NT2/D1 (cell line): ENCODE measurements at regions not wholly inside any gene's neighbourhood (a gene's known extent, or its start where the extent isn't known, plus 50 kb on each side); places are given as distances from the start of the nearest gene placed in this dataset.
"Not testable (repeated sequence)": the region's sequence is repeated elsewhere in the genome, so short reads cannot be mapped to it uniquely, and the experiment has no call there.

Experiments
- DNase-seq: peaks from one replicate; pipeline ENCODE4 v3.0.0-alpha.2; 2011; ENCODE audit warnings: low read depth, low spot score
- H3K27me3 ChIP-seq: 2 replicates; pipeline ENCODE4 v1.6.0; 2011; ENCODE audit warnings: mild to moderate bottlenecking; ENCODE audit not compliant: insufficient read length, insufficient read depth
- H3K36me3 ChIP-seq: 2 replicates; pipeline ENCODE4 v1.6.1; 2011; ENCODE audit warnings: mild to moderate bottlenecking, low read length, mixed read lengths; ENCODE audit not compliant: insufficient read depth, insufficient read length
- H3K4me1 ChIP-seq: 2 replicates; pipeline ENCODE4 v1.5.1; 2011; ENCODE audit not compliant: insufficient read depth, insufficient read length
- H3K4me3 ChIP-seq: 2 replicates; pipeline ENCODE4 v1.5.1; 2011; ENCODE audit warnings: low read depth; ENCODE audit not compliant: insufficient read length
- H3K9ac ChIP-seq: 2 replicates; pipeline ENCODE4 v1.6.0; 2011; ENCODE audit warnings: low read depth; ENCODE audit not compliant: insufficient read length
- H3K9me3 ChIP-seq: 2 replicates; pipeline ENCODE4 v1.5.1; 2011; ENCODE audit warnings: mild to moderate bottlenecking, low read length; ENCODE audit not compliant: insufficient read depth
- SUZ12 ChIP-seq: IDR thresholded peaks from 2 replicates; pipeline ENCODE4 v1.6.1; 2011; ENCODE audit not compliant: insufficient read length, insufficient read depth; ENCODE audit errors: extremely low read depth
- YY1 ChIP-seq: IDR thresholded peaks from 2 replicates; pipeline ENCODE4 v1.6.1; 2011; ENCODE audit not compliant: insufficient read length, insufficient read depth
- ZNF274 ChIP-seq: IDR thresholded peaks from 2 replicates; pipeline ENCODE4 v1.6.1; 2011; ENCODE audit warnings: mild to moderate bottlenecking, low read depth, low read length

DNA sequence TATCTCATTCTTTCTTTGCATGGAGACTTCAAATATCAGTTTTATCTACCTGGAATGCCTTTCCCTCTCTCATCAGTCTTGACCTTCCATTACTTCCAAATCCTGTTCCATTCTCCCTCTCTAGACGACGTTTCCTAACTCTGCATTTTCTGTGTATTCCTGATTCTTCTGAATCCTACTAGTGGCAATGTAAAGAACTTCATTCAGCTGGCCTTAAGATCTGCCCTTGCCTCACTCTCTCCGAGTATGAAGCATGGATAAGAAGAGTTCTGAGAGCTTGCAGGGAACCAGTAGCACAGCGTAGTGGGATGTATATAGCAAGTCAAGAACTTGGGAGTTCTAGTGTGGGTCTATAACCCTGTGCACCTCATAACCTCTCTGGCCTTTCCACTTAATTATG is 68.5 kb upstream of the HOXC13 start:
- H3K4me1 ChIP-seq: peaks cover 7% of the 10 kb centered on the region
- DNase-seq: no peak
- TF ChIP-seq SUZ12 (no peak), ZNF274 (no peak), YY1 (no peak)
- H3K36me3 ChIP-seq: no peaks in the 10 kb centered on the region
- H3K4me3 ChIP-seq: no peak overlapping the region
- no peaks in the 10 kb centered on the region for H3K9me3 ChIP-seq
- H3K9ac ChIP-seq: no peak overlapping the region
- no peaks in the 10 kb centered on the region for H3K27me3 ChIP-seq

DNA sequence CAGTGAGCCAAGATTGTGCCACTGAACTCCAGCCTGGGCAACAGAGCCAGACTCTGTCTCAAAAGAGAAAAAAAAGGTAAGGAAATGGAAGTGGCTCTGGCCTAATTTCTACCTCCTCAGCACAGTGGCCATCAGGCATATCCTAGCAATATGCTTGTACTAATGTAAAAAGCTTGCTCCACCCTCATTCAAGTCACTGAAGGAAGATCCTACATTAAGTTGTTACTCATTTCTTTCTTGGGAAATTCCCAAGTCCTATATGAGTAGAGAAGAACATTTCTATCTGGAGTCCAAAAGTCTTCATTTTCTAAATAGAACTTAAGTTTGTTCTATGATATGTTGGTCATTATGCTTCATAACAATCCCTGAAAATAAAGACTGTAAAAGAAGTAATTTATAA is 67.3 kb upstream of the HOXC13 start:
- Histone ChIP-seq H3K9ac (no peak overlapping the region), H3K36me3 (no peaks in the 10 kb centered on the region), H3K27me3 (no peaks in the 10 kb centered on the region), H3K9me3 (no peaks in the 10 kb centered on the region), H3K4me3 (no peak overlapping the region), H3K4me1 (peaks cover 7% of the 10 kb centered on the region)
- no peak for DNase-seq
- TF ChIP-seq YY1: no peak
- TF ChIP-seq ZNF274: no peak
- no peak for TF ChIP-seq SUZ12

DNA sequence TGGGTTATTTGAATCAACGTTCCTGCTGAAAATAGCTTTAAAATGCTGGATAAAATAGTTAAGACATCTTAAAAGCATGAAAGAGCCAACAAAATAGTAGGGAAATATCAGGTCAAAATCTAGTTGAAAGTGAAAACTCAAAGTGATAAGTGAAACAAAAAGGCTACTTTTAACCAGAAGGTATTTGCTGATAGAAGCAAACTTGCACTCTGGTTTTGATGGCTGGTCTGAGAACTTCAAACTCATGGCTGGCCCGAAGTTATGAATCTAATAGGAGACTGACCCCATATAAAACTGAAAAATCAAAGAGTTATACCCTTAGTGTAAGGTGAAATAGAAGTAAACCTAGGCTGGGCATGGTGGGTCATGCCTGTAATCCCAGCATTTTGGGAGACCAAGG is 66.3 kb upstream of the HOXC13 start:
- TF ChIP-seq YY1 (no peak), ZNF274 (no peak)
- H3K9ac ChIP-seq: no peak overlapping the region
- H3K9me3 ChIP-seq: no peaks in the 10 kb centered on the region
- no peak for DNase-seq
- H3K27me3 ChIP-seq: no peaks in the 10 kb centered on the region
- peaks cover 5% of the 10 kb centered on the region for H3K4me1 ChIP-seq
- no peak overlapping the region for H3K4me3 ChIP-seq
- no peaks in the 10 kb centered on the region for H3K36me3 ChIP-seq

DNA sequence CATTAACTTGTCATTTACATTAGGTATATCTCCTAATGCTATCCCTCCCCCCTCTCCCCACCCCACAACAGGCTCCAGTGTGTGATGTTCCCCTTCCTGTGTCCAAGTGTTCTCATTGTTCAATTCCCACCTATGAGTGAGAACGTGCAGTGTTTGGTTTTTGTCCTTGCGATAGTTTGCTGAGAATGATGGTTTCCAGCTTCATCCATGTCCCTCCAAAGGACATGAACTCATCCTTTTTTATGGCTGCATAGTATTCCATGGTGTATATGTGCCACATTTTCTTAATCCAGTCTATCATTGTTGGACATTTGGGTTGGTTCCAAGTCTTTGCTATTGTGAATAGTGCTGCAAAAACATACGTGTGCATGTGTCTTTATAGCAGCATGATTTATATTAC is 60.7 kb upstream of the HOXC13 start:
- DNase-seq, H3K9me3 ChIP-seq, H3K36me3 ChIP-seq, H3K9ac ChIP-seq, H3K27me3 ChIP-seq, H3K4me1 ChIP-seq, H3K4me3 ChIP-seq: not testable (repeated sequence)

DNA sequence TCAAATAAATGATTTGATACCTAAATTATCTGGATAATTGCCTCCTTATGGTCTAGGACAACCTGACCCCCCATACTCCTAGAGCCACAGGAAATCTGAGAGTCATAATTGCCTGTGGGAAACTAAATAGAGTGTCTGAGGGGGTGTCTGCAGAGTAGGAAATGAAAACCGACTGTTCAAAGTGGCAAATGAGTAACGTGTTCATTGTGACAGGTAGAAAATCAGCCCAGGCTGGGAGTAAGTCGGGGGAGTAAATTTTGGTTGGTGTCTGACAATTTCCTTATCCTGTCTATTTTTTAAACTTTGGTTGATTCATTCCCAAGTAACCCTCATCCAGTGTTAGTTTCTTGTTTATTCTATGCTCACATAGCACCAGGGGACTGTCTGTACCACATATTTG is 51.6 kb upstream of the HOXC13 start:
- no peak for DNase-seq
- Histone ChIP-seq H3K9me3 (no peaks in the 10 kb centered on the region), H3K4me3 (no peak overlapping the region), H3K4me1 (no peaks in the 10 kb centered on the region), H3K27me3 (no peaks in the 10 kb centered on the region), H3K36me3 (no peaks in the 10 kb centered on the region), H3K9ac (no peak overlapping the region)
- TF ChIP-seq ZNF274 (no peak), YY1 (no peak), SUZ12 (no peak)

DNA sequence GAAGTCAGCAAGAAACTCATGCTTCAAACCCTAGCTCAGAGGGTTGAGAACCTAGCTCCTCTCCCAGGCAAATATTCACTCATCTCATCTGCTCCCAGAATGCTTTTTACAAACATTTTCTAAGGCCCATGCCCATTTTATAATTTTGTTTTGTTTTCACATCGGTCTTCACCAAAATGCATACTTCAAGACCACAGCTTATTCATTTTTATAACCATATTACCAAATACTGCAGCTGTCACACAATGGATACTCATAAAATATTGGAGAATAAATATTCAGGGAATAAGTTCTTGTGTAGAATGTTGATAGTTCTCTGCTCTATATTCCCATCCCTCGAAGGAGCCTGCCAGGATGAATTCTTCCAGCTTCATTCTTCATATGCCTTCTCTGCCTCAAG is 50.8 kb upstream of the HOXC13 start:
- Histone ChIP-seq H3K36me3 (no peaks in the 10 kb centered on the region), H3K9me3 (no peaks in the 10 kb centered on the region), H3K9ac (no peak overlapping the region), H3K4me1 (no peaks in the 10 kb centered on the region), H3K4me3 (no peak overlapping the region), H3K27me3 (no peaks in the 10 kb centered on the region)
- DNase-seq: no peak
- TF ChIP-seq ZNF274 (no peak), SUZ12 (no peak), YY1 (no peak)
